ENCODE measurements at regions not wholly inside any gene's neighbourhood (a gene's known extent, or its start where the extent isn't known, plus 50 kb on each side); places are given as distances from the start of the nearest gene placed in this dataset.

DNA sequence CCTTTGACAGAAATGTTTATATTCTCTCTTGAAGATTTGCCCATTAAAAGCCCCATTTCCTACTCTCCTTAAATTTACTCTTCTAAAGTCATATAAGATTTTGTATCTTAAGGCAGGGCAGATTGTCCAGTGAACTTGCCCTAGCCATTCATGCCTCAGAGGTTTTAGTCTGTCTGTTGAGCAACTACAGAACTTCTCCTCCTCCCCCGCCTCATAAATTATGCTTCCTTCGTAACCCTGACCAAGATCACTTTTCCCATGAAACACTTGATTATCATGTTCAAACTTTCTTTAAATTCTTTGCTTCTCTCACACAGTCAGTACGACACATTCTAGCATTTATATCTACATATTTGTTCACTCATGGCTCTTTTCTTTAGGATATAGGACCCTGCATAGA lies 621.3 kb downstream of the ANKRD7 start:
- H2AFZ ChIP-seq (ENCODE audit: low read depth, low read length): no peak overlapping the region
- ATAC-seq (ENCODE audit: insufficient read depth, low read depth) (no peak), DNase-seq (no peak)
- no peaks in the 10 kb centered on the region for H3K4me1 ChIP-seq (ENCODE audit: insufficient read depth, low read length)
- H3K27ac ChIP-seq (ENCODE audit: low read length): no peak overlapping the region
- TF ChIP-seq, protein P1, sequence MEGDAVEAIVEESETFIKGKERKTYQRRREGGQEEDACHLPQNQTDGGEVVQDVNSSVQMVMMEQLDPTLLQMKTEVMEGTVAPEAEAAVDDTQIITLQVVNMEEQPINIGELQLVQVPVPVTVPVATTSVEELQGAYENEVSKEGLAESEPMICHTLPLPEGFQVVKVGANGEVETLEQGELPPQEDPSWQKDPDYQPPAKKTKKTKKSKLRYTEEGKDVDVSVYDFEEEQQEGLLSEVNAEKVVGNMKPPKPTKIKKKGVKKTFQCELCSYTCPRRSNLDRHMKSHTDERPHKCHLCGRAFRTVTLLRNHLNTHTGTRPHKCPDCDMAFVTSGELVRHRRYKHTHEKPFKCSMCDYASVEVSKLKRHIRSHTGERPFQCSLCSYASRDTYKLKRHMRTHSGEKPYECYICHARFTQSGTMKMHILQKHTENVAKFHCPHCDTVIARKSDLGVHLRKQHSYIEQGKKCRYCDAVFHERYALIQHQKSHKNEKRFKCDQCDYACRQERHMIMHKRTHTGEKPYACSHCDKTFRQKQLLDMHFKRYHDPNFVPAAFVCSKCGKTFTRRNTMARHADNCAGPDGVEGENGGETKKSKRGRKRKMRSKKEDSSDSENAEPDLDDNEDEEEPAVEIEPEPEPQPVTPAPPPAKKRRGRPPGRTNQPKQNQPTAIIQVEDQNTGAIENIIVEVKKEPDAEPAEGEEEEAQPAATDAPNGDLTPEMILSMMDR (IDR thresholded peaks at IDR 0.05; ENCODE audit: borderline replicate concordance, extremely low read depth, low read length, poor library complexity, severe bottlenecking): no peak
- no peak for TF ChIP-seq EZH2 (IDR thresholded peaks at IDR 0.05; ENCODE audit: borderline replicate concordance, low read depth, low read length, severe bottlenecking)
- H3K9ac ChIP-seq (ENCODE audit: low read depth, low read length): no peak overlapping the region
- no peaks in the 10 kb centered on the region for H3K27me3 ChIP-seq (ENCODE audit: insufficient read depth, low read length, poor library complexity)
- H4K20me1 ChIP-seq (ENCODE audit: insufficient read depth, low read length): no peaks in the 10 kb centered on the region
- no peaks in the 10 kb centered on the region for H3K9me3 ChIP-seq (ENCODE audit: insufficient read depth, low read length, severe bottlenecking)
- H3K4me3 ChIP-seq (ENCODE audit: low read depth in 1 of 2, low read length in 2 of 2): no peak overlapping the region
- H3K79me2 ChIP-seq (ENCODE audit: insufficient read depth, low read length): no peaks in the 10 kb centered on the region
- H3K4me2 ChIP-seq (ENCODE audit: insufficient read depth, low read length): no peak overlapping the region
- H3K36me3 ChIP-seq (ENCODE audit: insufficient read depth, low read length): no peaks in the 10 kb centered on the region

DNA sequence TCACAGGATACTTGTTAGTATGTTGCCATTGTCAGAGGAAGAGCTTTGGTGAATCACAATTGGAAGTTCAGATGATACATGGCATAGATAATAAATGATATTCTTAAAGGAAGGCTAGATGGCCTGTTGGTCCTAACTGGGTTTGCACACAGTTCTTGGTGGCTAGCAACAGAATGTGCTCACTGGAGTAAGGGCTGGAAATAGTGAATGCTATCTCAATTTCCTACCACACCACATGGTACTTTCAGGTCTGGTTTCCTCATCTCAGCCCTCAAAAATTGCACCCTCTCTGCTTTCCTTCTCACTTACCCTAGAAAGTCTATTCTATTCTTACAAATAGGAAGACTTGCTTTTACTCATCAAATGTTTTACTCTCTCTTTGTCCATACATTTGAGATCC lies 622.5 kb downstream of the ANKRD7 start:
- no peak for TF ChIP-seq EZH2 (IDR thresholded peaks at IDR 0.05; ENCODE audit: borderline replicate concordance, low read depth, low read length, severe bottlenecking)
- TF ChIP-seq, protein P1 (IDR thresholded peaks at IDR 0.05; ENCODE audit: borderline replicate concordance, extremely low read depth, low read length, poor library complexity, severe bottlenecking): no peak
- no peak overlapping the region for H3K4me3 ChIP-seq (ENCODE audit: low read depth in 1 of 2, low read length in 2 of 2)
- no peaks in the 10 kb centered on the region for H3K79me2 ChIP-seq (ENCODE audit: insufficient read depth, low read length)
- DNase-seq: no peak
- no peaks in the 10 kb centered on the region for H3K9me3 ChIP-seq (ENCODE audit: insufficient read depth, low read length, severe bottlenecking)
- H3K36me3 ChIP-seq (ENCODE audit: insufficient read depth, low read length): no peaks in the 10 kb centered on the region
- no peak overlapping the region for H3K4me2 ChIP-seq (ENCODE audit: insufficient read depth, low read length)
- no peaks in the 10 kb centered on the region for H4K20me1 ChIP-seq (ENCODE audit: insufficient read depth, low read length)
- no peak overlapping the region for H2AFZ ChIP-seq (ENCODE audit: low read depth, low read length)
- no peaks in the 10 kb centered on the region for H3K27me3 ChIP-seq (ENCODE audit: insufficient read depth, low read length, poor library complexity)
- no peak overlapping the region for H3K9ac ChIP-seq (ENCODE audit: low read depth, low read length)
- no peaks in the 10 kb centered on the region for H3K4me1 ChIP-seq (ENCODE audit: insufficient read depth, low read length)
- no peak for ATAC-seq (ENCODE audit: insufficient read depth, low read depth)
- no peak overlapping the region for H3K27ac ChIP-seq (ENCODE audit: low read length)

- no peak for DNase-seq
- TF ChIP-seq, protein P1 (IDR thresholded peaks at IDR 0.05; ENCODE audit: borderline replicate concordance, extremely low read depth, low read length, poor library complexity, severe bottlenecking): no peak
- no peak for TF ChIP-seq EZH2 (IDR thresholded peaks at IDR 0.05; ENCODE audit: borderline replicate concordance, low read depth, low read length, severe bottlenecking)
These were observed 630.8 kb downstream of the ANKRD7 start for GRCh38 chr7:118855290-118855689.

GRCh38 chr7:118858651-118859149 lies 634.2 kb downstream of the ANKRD7 start:
- no peaks in the 10 kb centered on the region for H4K20me1 ChIP-seq (ENCODE audit: insufficient read depth, low read length)
- H3K79me2 ChIP-seq (ENCODE audit: insufficient read depth, low read length): no peaks in the 10 kb centered on the region
- H3K9ac ChIP-seq (ENCODE audit: low read depth, low read length): no peak overlapping the region
- H2AFZ ChIP-seq (ENCODE audit: low read depth, low read length): no peak overlapping the region
- no peak for TF ChIP-seq EZH2 (IDR thresholded peaks at IDR 0.05; ENCODE audit: borderline replicate concordance, low read depth, low read length, severe bottlenecking)
- TF ChIP-seq, protein P1 (IDR thresholded peaks at IDR 0.05; ENCODE audit: borderline replicate concordance, extremely low read depth, low read length, poor library complexity, severe bottlenecking): no peak
- no peak for DNase-seq
- no peaks in the 10 kb centered on the region for H3K27me3 ChIP-seq (ENCODE audit: insufficient read depth, low read length, poor library complexity)
- no peaks in the 10 kb centered on the region for H3K4me1 ChIP-seq (ENCODE audit: insufficient read depth, low read length)
- no peak for ATAC-seq (ENCODE audit: insufficient read depth, low read depth)
- H3K36me3 ChIP-seq (ENCODE audit: insufficient read depth, low read length): no peaks in the 10 kb centered on the region
- no peaks in the 10 kb centered on the region for H3K9me3 ChIP-seq (ENCODE audit: insufficient read depth, low read length, severe bottlenecking)
- H3K4me2 ChIP-seq (ENCODE audit: insufficient read depth, low read length): no peak overlapping the region
- H3K4me3 ChIP-seq (ENCODE audit: low read depth in 1 of 2, low read length in 2 of 2): no peak overlapping the region
- H3K27ac ChIP-seq (ENCODE audit: low read length): no peak overlapping the region

More at GRCh38 chr7:118855290-118855689, 630.8 kb downstream of the ANKRD7 start:
- H3K36me3 ChIP-seq (ENCODE audit: insufficient read depth, low read length): no peaks in the 10 kb centered on the region
- no peak overlapping the region for H3K4me3 ChIP-seq (ENCODE audit: low read depth in 1 of 2, low read length in 2 of 2)
- no peaks in the 10 kb centered on the region for H3K4me1 ChIP-seq (ENCODE audit: insufficient read depth, low read length)
- H3K9me3 ChIP-seq (ENCODE audit: insufficient read depth, low read length, severe bottlenecking): no peaks in the 10 kb centered on the region
- no peak overlapping the region for H3K4me2 ChIP-seq (ENCODE audit: insufficient read depth, low read length)
- H3K27me3 ChIP-seq (ENCODE audit: insufficient read depth, low read length, poor library complexity): no peaks in the 10 kb centered on the region
- no peak for ATAC-seq (ENCODE audit: insufficient read depth, low read depth)
- no peak overlapping the region for H2AFZ ChIP-seq (ENCODE audit: low read depth, low read length)
- H3K9ac ChIP-seq (ENCODE audit: low read depth, low read length): no peak overlapping the region
- no peaks in the 10 kb centered on the region for H4K20me1 ChIP-seq (ENCODE audit: insufficient read depth, low read length)
- no peaks in the 10 kb centered on the region for H3K79me2 ChIP-seq (ENCODE audit: insufficient read depth, low read length)
- no peak overlapping the region for H3K27ac ChIP-seq (ENCODE audit: low read length)

Data from DND-41 (cell line).